HG02759 (cell line): ENCODE measurements at regions not wholly inside any gene's neighbourhood (a gene's known extent, or its start where the extent isn't known, plus 50 kb on each side); places are given as distances from the start of the nearest gene placed in this dataset.
"Not testable (repeated sequence)": the region's sequence is repeated elsewhere in the genome, so short reads cannot be mapped to it uniquely, and the experiment has no call there.

Experiments
- ATAC-seq: cut with Tn5 transposase; IDR thresholded peaks from one replicate; pipeline ENCODE4 v1.9.1; 2021; ENCODE audit warnings: mild to moderate bottlenecking, moderate library complexity; ENCODE audit not compliant: unreplicated experiment

- ATAC-seq = no peak
Observed at GRCh38 chr14:36418937-36419336, 98.5 kb upstream of the MBIP start.

GRCh38 chr14:36411951-36412350 lies 91.5 kb upstream of the MBIP start:
- not testable (repeated sequence) for ATAC-seq

- ATAC-seq = no peak
Observed at GRCh38 chr14:36408388-36408787, 88.0 kb upstream of the MBIP start.

GRCh38 chr14:36405589-36406274 lies 85.3 kb upstream of the MBIP start:
- ATAC-seq = no peak

GRCh38 chr14:36402867-36403266 lies 82.4 kb upstream of the MBIP start:
- no peak for ATAC-seq

- no peak for ATAC-seq
Observed at GRCh38 chr14:36398463-36399291, 78.2 kb upstream of the MBIP start.

- ATAC-seq = no peak
Observed at GRCh38 chr14:36397357-36397756, 76.9 kb upstream of the MBIP start.

GRCh38 chr14:36396798-36397197 lies 76.4 kb upstream of the MBIP start:
- ATAC-seq = no peak

- no peak for ATAC-seq
Observed at GRCh38 chr14:36394593-36394992, 74.2 kb upstream of the MBIP start.

GRCh38 chr14:36390718-36391117 lies 70.3 kb upstream of the MBIP start:
- ATAC-seq = no peak

- no peak for ATAC-seq
Observed at GRCh38 chr14:36383767-36384431, 63.5 kb upstream of the MBIP start.

- ATAC-seq = peak; percentile 97
Observed at GRCh38 chr14:36373982-36374673, 53.7 kb upstream of the MBIP start.
